PC-9 (cell line): ENCODE measurements at regions not wholly inside any gene's neighbourhood (a gene's known extent, or its start where the extent isn't known, plus 50 kb on each side); places are given as distances from the start of the nearest gene placed in this dataset.

Experiments used
- EZH2 ChIP-seq: fragments of 200-600 bp; sonication (generic); IDR thresholded peaks from 2 replicates; pipeline ENCODE4 v1.8.0; 2017; ENCODE audit warnings: antibody characterized with exemption, low read depth
- TF ChIP-seq, protein P1 (sequence below): fragments of 200-600 bp; sonication (generic); conservative IDR thresholded peaks from 2 replicates; pipeline ENCODE4 v1.6.1; 2017; ENCODE audit warnings: mixed run types, antibody characterized with exemption, mild to moderate bottlenecking, moderate library complexity

DNA sequence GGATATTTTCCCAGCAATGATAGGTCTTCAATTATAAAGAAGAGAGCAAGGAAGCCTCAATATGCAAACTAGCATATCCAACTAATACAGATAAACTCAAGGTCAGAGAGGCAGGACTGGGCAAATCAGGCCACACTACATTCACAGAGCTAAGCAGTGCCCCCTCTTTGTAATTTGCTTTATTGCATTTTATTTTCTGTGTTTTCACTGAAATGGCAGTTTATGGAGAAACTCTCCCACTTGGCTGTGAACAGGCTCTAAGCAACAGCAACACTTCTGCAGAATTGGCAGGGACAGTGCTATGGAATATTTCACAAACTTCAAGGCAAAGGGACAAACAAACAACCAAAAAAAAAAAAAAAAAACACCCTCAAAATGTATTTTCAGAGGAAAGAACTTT lies 93.4 kb upstream of the SOD1 start:
- TF ChIP-seq, protein P1, sequence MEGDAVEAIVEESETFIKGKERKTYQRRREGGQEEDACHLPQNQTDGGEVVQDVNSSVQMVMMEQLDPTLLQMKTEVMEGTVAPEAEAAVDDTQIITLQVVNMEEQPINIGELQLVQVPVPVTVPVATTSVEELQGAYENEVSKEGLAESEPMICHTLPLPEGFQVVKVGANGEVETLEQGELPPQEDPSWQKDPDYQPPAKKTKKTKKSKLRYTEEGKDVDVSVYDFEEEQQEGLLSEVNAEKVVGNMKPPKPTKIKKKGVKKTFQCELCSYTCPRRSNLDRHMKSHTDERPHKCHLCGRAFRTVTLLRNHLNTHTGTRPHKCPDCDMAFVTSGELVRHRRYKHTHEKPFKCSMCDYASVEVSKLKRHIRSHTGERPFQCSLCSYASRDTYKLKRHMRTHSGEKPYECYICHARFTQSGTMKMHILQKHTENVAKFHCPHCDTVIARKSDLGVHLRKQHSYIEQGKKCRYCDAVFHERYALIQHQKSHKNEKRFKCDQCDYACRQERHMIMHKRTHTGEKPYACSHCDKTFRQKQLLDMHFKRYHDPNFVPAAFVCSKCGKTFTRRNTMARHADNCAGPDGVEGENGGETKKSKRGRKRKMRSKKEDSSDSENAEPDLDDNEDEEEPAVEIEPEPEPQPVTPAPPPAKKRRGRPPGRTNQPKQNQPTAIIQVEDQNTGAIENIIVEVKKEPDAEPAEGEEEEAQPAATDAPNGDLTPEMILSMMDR, result no peak; the same call in 1 of the 2 replicates
- no peak for TF ChIP-seq EZH2
